ENCODE measurements at regions not wholly inside any gene's neighbourhood (a gene's known extent, or its start where the extent isn't known, plus 50 kb on each side); places are given as distances from the start of the nearest gene placed in this dataset.
A peak's percentile ranks its signal among the peaks of the same experiment; 100 is the strongest.

DNA sequence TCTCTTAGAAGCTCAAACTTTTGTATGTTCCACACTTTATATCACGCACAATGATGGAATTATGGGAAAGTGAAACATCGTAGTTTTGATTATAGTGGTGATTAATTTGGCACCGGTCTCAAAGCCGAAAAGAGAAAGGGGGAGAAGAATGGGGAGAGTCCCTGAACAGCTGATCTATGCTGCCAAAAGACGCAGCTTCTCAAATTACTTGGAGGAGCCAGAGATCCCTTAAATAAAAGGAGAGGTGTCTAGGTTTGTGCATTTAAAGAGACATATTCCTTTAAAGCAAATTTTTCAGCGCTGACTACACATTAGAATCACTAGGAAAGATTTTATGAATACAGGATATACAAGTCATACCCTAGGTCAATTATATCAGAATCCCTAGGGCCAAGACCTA lies 599.6 kb upstream of the ADAMTS5 start:
- no peak overlapping the region for H3K4me3 ChIP-seq
- intact Hi-C loops (cut with DNase I) = loop anchor here (10.0 kb wide), 1 partner anchor 712 kb away; no protein-coding TSS in a partner anchor
- TF ChIP-seq, protein P1, sequence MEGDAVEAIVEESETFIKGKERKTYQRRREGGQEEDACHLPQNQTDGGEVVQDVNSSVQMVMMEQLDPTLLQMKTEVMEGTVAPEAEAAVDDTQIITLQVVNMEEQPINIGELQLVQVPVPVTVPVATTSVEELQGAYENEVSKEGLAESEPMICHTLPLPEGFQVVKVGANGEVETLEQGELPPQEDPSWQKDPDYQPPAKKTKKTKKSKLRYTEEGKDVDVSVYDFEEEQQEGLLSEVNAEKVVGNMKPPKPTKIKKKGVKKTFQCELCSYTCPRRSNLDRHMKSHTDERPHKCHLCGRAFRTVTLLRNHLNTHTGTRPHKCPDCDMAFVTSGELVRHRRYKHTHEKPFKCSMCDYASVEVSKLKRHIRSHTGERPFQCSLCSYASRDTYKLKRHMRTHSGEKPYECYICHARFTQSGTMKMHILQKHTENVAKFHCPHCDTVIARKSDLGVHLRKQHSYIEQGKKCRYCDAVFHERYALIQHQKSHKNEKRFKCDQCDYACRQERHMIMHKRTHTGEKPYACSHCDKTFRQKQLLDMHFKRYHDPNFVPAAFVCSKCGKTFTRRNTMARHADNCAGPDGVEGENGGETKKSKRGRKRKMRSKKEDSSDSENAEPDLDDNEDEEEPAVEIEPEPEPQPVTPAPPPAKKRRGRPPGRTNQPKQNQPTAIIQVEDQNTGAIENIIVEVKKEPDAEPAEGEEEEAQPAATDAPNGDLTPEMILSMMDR (IDR thresholded peaks at IDR 0.05) = no peak
- TF ChIP-seq POLR2A (IDR thresholded peaks at IDR 0.05) (no peak), POLR2AphosphoS5 (IDR thresholded peaks at IDR 0.05; ENCODE audit: insufficient read depth in 1 of 2, low read depth in 1 of 2) (no peak)

DNA sequence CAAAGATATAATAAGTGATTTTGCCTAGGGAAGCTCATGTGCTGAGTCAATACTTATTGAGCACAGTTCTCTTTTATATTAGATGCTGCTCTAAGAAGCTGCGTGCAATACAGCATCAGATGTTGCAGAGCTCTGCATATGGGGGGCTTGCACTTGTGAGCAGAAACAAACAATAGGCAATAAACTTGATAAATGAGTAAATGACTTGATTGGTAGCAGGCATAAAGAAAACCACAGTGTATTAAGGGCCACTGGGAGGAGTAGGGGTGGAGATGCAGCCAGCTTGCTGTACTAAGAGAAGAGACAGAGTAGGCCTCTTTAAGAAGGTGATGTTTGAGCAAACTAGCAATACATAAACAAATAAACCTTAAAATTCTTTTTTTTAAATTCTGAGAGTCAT lies 598.5 kb upstream of the ADAMTS5 start:
- Histone ChIP-seq H3K4me1 (no peaks in the 10 kb centered on the region), H3K27ac (no peak overlapping the region), H3K27me3 (no peaks in the 10 kb centered on the region), H3K9me3 (no peaks in the 10 kb centered on the region), H3K4me3 (no peak overlapping the region), H3K36me3 (no peaks in the 10 kb centered on the region)
- intact Hi-C loops (cut with DNase I) = loop anchor here (10.0 kb wide), 1 partner anchor 711 kb away; no protein-coding TSS in a partner anchor
- DNase-seq (ENCODE audit: extremely low spot score in 2 of 2) = no peak
- no peak for TF ChIP-seq POLR2A (IDR thresholded peaks at IDR 0.05)
- no peak for TF ChIP-seq POLR2AphosphoS5 (IDR thresholded peaks at IDR 0.05; ENCODE audit: insufficient read depth in 1 of 2, low read depth in 1 of 2)
- TF ChIP-seq, protein P1 (IDR thresholded peaks at IDR 0.05) = no peak

More for the DNA sequence above, 599.6 kb upstream of the ADAMTS5 start:
- Histone ChIP-seq H3K4me1 (no peaks in the 10 kb centered on the region), H3K36me3 (no peaks in the 10 kb centered on the region), H3K27me3 (no peaks in the 10 kb centered on the region), H3K27ac (no peak overlapping the region), H3K9me3 (no peaks in the 10 kb centered on the region)
- DNase-seq (ENCODE audit: extremely low spot score in 2 of 2) = no peak

DNA sequence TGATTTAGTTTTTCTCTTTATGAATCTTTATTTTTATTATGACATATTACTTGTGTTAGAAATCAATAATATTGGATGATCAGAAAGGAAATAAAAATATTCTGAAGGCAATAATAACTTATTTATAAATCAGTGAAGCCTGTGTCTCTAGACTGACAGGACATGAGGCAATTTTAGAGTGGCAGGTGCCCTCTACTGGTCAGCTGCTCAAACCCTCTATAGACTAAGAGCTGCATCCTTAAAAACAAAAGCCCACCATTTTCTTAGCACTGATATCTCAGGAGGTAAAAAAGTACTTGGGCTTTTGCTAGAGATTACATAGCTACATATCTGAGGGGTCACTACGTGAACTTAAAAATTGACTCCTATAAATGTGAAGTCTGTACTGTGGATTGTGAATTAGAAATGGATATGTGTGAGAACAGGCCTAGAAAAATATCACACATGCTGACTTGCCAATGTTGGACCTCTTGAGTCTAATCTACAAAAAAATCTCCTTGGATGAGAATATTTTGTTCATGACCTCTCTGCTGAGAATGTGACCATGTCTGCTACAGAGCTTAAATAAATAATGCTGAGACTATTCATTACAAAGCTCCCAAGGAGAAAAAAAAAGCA lies 597.9 kb upstream of the ADAMTS5 start:
- DNase-seq (ENCODE audit: extremely low spot score in 2 of 2) = no peak
- intact Hi-C loops (cut with DNase I) = loop anchor here (10.0 kb wide), 1 partner anchor 710 kb away; no protein-coding TSS in a partner anchor
- Histone ChIP-seq H3K27ac (no peak overlapping the region), H3K9me3 (no peaks in the 10 kb centered on the region), H3K27me3 (no peaks in the 10 kb centered on the region), H3K4me3 (no peak overlapping the region), H3K36me3 (no peaks in the 10 kb centered on the region), H3K4me1 (no peaks in the 10 kb centered on the region)
- TF ChIP-seq POLR2AphosphoS5 (IDR thresholded peaks at IDR 0.05; ENCODE audit: insufficient read depth in 1 of 2, low read depth in 1 of 2) (no peak), POLR2A (IDR thresholded peaks at IDR 0.05) (no peak)
- TF ChIP-seq, protein P1 (IDR thresholded peaks at IDR 0.05) = peak; percentile 26 to 52 (median 49)

DNA sequence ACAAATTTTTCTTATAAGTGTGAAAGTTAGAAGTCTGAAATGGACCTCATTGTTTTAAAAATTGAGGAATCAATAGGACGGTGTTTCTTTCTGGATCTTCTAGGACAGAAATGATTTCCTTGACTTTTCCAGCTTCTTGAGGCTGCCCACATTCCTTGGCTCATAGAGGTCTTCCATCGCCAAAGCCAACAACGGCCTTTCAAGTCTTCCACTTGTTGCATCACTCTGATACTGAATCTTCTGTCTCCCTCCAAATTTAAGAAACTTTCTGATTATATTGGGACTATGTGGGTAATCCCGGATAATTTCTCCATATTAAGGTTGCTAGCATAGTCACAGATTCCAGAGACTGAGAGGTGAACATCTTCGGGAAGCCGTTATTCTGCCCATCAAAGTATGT lies 595.4 kb upstream of the ADAMTS5 start:
- Histone ChIP-seq H3K27me3 (no peaks in the 10 kb centered on the region), H3K9me3 (no peaks in the 10 kb centered on the region), H3K4me1 (no peaks in the 10 kb centered on the region), H3K27ac (no peak overlapping the region), H3K4me3 (no peak overlapping the region), H3K36me3 (no peaks in the 10 kb centered on the region)
- intact Hi-C loops (cut with DNase I) = loop anchor here (10.0 kb wide), 1 partner anchor 708 kb away; no protein-coding TSS in a partner anchor
- DNase-seq (ENCODE audit: extremely low spot score in 2 of 2) = no peak
- TF ChIP-seq, protein P1 (IDR thresholded peaks at IDR 0.05) = no peak
- TF ChIP-seq POLR2A (IDR thresholded peaks at IDR 0.05) = no peak
- no peak for TF ChIP-seq POLR2AphosphoS5 (IDR thresholded peaks at IDR 0.05; ENCODE audit: insufficient read depth in 1 of 2, low read depth in 1 of 2)

DNA sequence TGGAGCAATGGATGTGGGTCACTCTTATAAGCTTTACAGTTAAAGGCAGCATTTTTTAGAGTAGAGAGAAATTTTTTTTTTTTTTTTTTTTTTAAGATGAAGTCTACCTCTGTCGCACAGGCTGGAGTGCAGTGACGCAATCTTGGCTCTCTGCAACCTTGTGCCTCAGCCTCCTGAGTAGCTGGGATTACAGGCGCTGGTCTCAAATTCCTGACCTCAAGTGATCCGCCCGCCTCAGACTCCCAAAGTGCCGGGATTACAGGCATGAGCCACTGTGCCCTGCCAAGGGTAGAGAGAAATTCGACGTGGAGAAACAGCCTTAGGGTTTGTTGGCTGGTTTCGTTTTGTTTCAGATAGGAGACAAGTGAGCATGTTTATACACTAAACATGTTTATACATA lies 594.2 kb upstream of the ADAMTS5 start:
- no peak for TF ChIP-seq POLR2A (IDR thresholded peaks at IDR 0.05)
- TF ChIP-seq, protein P1 (IDR thresholded peaks at IDR 0.05) = no peak
- no peak for TF ChIP-seq POLR2AphosphoS5 (IDR thresholded peaks at IDR 0.05; ENCODE audit: insufficient read depth in 1 of 2, low read depth in 1 of 2)
- intact Hi-C loops (cut with DNase I) = loop anchor here (10.0 kb wide), 1 partner anchor 706 kb away; no protein-coding TSS in a partner anchor
- H3K4me3 ChIP-seq = no peak overlapping the region
- H3K36me3 ChIP-seq = no peaks in the 10 kb centered on the region
- no peaks in the 10 kb centered on the region for H3K4me1 ChIP-seq
- no peaks in the 10 kb centered on the region for H3K27me3 ChIP-seq
- no peak overlapping the region for H3K27ac ChIP-seq
- no peaks in the 10 kb centered on the region for H3K9me3 ChIP-seq
- no peak for DNase-seq (ENCODE audit: extremely low spot score in 2 of 2)

Measured in vagina (tissue), 2 donors.